Renal pelvis (tissue), 1 donor: ENCODE measurements at regions not wholly inside any gene's neighbourhood (a gene's known extent, or its start where the extent isn't known, plus 50 kb on each side); places are given as distances from the start of the nearest gene placed in this dataset.
"Not testable (repeated sequence)": the region's sequence is repeated elsewhere in the genome, so short reads cannot be mapped to it uniquely, and the experiment has no call there.

Experiments
- DNase-seq: peaks from one replicate; pipeline ENCODE4 v3.0.0-alpha.2; 2013

DNA sequence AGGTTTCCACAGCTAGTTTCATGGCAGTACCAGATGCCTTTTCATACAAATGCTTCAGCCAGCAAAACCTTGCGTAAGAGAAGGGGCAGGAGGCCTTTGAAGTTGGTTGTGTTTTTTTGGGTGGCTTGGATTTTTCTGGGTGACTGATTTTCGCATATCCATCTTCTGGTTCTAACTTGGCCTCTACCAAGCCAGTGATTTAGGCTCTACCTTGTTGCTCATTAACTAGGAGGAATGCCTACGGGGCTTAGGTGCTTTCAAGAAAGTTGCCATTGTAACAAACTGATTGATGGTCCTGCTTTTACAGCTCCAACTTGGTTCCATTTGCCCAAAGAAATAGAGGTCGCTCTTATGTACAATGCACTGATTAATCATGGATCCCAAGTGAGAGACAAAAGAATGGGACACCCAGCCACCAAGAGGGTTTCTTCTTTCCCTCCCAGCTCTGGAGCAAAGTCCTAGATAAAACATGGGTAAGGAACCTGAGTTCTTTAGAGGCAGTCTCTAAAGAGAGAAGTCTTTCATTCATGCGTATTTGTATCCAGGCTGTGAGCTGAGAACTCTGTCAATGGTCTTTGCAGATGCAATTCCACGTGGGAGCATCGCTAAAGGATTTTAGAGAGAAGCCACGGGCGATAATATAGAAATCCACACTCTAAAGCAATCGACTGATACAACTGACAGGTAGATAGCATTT, 92.1 kb upstream of the FGFR2 start:
- peak; percentile 57 for DNase-seq

GRCh38 chr10:121687095-121687813, 89.0 kb upstream of the FGFR2 start:
- no peak for DNase-seq

- no peak for DNase-seq
Observed at GRCh38 chr10:121684276-121684675, 86.0 kb upstream of the FGFR2 start.

DNA sequence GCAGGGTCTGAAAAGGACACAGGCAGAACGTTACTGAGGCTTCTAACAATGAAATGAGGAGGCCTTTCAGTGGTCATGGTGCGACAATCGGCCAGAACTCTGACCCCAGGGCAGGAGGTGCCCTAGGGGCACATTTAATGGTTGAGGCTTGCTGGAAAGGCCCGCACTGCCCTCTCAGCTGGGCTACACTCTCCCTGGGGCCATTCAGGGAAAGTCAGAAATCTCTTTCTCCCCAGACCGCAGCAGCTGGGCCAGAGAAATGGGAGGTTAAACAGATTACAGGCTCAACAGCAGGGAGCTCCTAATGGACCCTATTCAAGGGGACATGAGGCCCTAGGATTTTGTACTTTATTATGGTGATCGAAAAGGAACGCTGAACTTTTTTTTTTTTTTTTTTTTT, 85.6 kb upstream of the FGFR2 start:
- no peak for DNase-seq

DNA sequence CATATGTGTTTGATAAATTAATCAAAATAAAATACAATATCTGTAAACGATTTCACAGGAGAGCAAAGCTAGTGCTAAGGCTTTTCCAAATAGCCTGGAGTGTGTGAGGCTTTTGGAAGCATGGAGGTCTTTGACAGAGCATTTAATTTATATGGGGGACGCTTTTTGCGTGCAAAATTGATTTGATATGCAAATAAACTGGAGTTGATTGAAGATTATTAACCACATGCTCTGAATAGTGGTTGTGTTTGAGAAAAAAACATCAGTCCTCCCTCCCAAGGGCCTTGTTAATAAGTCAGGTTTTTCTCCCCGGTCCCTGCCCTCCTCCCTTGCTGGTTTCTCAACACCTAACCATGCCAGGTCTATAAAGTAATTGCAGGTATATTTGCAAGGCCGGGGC, 85.1 kb upstream of the FGFR2 start:
- DNase-seq: no peak

DNA sequence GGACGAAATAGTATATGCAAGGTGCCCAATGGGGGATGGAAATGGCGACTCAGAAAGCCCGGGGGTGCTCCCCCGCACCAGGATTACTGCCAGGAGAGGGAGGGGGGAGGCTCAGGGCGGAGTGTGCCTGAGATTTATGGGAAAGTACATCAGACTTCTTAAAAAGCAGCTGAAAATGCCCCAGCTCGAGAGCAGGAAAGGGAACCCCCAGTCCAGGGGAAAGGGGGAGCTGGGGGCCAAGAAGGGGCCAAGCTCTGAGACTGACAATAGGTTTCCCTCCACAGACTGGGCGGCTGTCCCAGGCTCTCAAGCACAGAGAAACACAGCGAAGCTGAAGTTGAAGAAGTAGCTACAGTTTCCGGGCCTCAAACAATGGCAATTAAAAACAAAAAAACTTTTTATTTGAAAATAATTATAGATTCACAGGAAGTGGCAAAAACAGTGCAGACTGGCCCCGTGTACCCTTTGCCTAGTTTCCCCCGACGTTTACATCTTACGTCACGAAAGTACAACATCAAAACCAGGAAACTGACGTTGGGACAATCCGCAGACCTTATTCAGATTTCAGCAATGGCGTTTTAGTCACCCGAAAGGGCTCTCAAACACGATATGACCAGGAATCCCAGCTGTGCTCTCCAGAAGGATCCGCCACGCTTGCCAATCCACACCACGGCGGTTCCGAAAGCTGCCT, 83.9 kb upstream of the FGFR2 start:
- no peak for DNase-seq

- DNase-seq: no peak
Observed at GRCh38 chr10:121680879-121681655, 82.8 kb upstream of the FGFR2 start.

DNA sequence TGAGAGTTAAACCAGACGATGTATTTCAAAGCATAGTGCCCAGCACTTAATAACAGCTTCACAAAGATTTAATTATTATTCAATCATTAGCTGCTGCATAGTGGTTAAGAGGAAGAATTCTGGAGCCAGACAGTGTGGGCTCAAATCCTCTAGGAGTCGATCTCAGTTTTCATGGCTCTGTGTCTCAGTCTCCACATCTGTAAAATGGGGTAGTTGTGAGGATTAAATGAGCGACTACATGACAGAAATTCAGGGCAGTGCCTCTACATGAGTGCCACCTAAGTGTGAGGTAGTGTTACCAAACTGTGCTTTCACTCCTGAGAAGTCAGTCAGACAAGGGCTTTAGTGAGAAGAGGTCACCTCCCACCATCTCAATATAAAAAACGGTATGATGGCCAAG, 81.7 kb upstream of the FGFR2 start:
- DNase-seq: no peak

GRCh38 chr10:121678631-121679174, 80.5 kb upstream of the FGFR2 start:
- DNase-seq: no peak

GRCh38 chr10:121677880-121678279, 79.6 kb upstream of the FGFR2 start:
- DNase-seq: no peak

- DNase-seq: no peak
Observed at GRCh38 chr10:121675344-121675743, 77.1 kb upstream of the FGFR2 start.

GRCh38 chr10:121674885-121675284, 76.6 kb upstream of the FGFR2 start:
- no peak for DNase-seq

DNA sequence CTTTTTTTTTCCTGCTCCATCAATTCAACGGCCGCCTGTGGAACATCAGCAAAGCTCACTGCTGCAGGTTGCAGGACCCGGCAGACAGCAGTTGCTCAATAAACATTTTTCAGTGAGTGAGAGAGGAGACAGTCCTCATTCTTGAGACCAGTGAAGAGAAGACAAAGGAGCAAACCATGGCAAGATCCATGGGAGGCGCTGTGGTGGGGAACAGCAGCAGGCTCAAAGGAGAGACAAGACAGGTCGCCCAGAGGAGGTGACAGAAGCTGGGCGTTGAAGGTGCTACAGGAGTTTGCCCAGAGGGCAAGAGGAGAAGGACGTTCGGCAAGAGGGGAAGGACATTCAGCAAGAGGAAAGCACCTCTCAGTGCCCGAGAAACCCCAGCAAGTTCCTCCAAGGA, 74.5 kb upstream of the FGFR2 start:
- no peak for DNase-seq

DNA sequence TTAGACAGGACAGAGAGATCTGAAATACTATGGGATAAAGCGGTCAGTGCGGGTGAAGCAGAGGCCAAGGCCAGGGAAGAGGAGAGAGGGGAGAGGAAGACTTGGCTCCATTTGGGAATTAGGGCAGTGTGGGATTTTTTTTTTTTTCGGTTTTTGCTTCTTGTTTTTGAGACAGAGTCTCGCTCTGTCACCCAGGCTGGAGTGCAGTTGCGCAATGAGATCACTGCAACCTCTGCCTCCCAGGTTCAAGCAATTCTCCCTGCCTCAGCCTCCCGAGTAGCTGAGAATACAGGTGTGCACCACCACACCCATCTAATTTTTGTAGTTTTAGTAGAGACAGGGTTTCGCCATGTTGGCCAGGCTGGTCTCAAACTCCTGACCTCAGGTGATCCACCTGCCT, 71.6 kb upstream of the FGFR2 start:
- DNase-seq: not testable (repeated sequence)

- no peak for DNase-seq
Observed at GRCh38 chr10:121669028-121669374, 70.8 kb upstream of the FGFR2 start.

DNA sequence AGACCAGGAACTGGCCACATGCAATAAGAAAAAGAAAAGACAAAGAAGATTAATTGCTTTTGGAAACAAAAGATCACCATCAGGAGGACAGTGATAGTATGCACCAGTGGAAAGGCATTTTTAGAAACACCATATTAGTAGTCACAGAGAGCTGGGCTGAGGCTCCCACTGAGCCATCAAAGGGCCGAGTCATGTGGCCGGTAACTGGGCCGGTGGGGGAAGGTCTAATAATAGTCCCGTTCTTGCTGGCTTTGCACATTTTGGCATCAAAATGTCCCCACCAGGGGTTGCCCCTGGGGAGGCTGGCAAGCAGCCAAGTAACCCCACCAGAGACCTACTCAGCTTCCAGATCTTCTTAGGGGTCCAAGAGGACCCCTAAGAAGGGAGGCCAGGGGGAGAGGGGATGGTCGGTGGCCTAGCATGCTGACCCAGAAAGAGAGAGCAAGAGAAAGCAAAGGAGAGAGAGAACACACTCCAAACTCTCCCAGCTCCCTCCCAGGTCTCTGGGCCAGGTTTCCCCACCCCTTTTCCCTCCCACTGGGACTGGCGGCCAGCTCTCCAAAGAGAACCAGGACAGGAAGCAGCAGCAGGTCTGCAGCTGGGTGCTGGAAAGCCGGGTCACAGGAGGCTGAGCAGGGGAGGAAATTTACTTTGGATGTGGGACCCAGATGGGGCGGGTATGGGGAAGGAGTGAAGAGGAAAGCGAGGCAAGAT, 70.2 kb upstream of the FGFR2 start:
- DNase-seq: peak; percentile 68

DNA sequence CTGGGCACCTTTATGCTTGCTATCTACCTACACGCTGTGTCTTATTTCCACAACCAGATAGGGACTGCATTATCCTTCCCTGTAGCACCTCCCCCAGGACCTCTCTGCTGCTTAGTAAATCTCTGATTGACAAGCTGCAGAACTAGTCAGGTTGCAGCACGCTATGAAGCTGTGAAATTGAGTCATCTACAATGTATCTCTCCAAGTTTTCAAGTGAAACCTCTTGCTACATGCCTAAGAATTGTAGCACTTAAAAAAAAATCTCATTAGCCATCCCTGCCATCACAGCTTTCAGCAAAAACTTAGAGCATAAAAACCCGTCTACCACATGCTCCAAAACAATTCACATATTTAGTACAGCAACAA, 69.7 kb upstream of the FGFR2 start:
- DNase-seq: no peak

DNA sequence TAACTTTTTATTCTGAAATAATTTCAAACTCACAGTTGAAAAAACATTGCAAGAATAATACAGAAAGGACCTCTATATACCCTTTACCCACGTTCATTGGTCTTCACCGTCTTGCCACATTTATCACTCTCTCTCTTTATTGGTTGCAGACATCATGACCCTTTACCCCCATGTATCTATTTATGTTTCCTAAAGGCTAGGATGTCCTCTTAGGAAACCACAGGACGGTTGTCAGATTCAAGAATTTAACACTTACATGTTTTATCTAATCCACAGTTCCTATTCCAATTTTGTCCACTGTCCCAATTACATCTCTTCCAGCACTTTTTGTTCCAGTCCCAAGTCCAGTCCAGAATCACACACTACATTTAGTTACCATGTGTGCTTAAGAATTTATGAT, 67.6 kb upstream of the FGFR2 start:
- DNase-seq: no peak

DNA sequence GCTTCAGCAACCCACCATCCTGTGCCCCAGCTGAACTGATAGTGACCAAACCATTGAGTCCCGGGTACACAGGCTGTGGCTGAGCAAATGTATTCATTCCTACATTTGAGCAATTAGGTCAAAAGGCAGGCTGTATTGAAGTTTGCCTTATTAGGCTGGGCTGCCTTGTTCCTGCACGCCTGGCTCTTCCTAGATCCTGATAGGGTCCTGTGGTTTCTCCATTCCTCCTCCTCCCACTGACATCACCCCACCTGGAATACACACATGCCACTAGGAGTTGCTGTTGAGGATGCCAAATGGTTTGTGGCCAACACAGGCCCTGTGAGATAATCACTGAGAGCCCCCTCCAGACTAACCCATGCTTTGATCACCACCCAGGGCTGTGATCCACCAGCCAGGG, 66.4 kb upstream of the FGFR2 start:
- DNase-seq: no peak

DNA sequence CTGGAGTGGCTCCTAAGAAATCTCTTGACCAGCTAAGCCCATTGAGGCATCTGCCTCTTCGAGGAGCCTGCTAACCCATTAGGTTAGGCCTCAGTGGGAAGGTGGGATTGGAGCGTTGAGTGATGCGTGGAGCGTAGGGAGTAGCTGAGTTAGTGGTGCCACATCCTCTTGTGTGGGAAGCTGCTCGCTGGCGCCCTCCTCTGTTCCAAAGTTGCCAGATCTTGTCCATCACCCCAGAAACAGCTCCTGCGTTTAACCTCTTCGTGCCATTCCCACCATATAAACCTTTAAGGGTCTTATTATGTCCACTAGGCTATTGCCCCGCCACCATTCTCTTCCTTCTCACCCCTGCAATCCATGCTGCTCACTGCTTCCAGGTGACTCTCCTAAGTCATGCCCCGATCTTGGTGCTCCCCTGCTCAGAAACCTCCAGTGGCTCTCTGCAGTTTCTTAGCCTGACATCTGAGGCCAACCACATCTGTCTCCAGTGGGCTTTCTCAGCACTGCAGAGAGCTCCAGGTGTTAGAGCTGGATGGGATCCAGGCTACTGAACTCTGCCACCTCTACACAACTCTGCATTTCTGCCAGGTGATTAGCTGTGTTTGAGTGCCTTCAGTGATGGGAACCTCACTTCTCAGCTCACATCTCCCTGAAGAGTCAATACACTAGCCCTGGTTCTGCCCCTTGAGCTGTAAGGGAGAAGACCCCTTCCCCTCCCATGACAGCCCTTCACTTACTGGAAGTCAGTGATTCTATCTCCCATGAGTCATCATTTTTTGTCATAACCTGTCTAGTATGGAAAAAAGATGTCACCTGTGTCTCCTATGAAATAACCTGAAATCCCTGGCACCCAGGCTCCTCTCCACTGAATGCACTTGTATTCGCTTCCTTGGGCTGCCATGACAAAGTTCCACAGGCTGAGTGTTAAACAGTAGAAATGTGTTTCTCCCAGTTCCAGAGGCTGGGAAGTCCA, 65.0 kb upstream of the FGFR2 start:
- DNase-seq: no peak
